ENCODE measurements at regions not wholly inside any gene's neighbourhood (a gene's known extent, or its start where the extent isn't known, plus 50 kb on each side); places are given as distances from the start of the nearest gene placed in this dataset.

DNA sequence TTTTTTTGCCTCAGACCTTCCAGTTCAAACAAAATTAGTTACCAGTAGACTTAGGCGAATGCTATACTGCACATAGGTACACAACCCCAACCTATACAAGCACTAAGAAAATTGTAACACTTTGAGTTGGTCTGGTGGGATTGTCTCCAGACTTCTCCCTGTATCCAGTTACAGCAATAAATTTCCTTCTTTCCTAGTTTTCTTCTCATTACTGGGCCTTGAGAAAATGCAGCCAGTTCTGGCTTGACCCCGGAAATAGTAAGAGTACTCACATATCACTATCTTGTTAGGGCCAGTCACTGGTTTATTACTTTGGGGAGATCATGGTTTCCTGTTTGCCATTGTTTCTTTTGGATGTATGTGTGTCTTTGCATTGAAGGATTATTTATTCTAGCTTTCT, 868.4 kb downstream of the DIPK2A start:
- TF ChIP-seq CTCF (conservative IDR thresholded peaks at IDR 0.05 in 1 of 2, IDR thresholded peaks at IDR 0.05 in 1 of 2; ENCODE audit: extremely low read depth in 1 of 2, insufficient read depth in 1 of 2, low read depth in 1 of 2, low read length in 2 of 2), result no peak
- no peak for TF ChIP-seq EZH2 (IDR thresholded peaks at IDR 0.05; ENCODE audit: borderline replicate concordance, low read length)
